SK-N-SH (cell line): ENCODE measurements at regions not wholly inside any gene's neighbourhood (a gene's known extent, or its start where the extent isn't known, plus 50 kb on each side); places are given as distances from the start of the nearest gene placed in this dataset.

Experiments
- CTCF ChIA-PET: fragments of 300-600, 350-600 bp; formaldehyde crosslinking; extraction: SDS; loops from one replicate; lab custom pipeline; 2021; lab: Yijun Ruan, JAX
- POLR2A ChIA-PET: fragments of 350-600 bp; sonication (Branson Sonifier 250); formaldehyde crosslinking; extraction: SDS; loops from one replicate; lab custom pipeline; 2020; ENCODE audit warnings: antibody characterized with exemption, inconsistent platforms; lab: Yijun Ruan, JAX
- DNase-seq: peaks from one replicate; pipeline ENCODE4 v3.0.0; 2012
- H2AFZ ChIP-seq: fragments of 200-600 bp; sonication (generic); 2 replicates; pipeline ENCODE4 v1.8.1; 2016; ENCODE audit warnings: antibody characterized with exemption, mild to moderate bottlenecking, low read depth
- H3F3A ChIP-seq: fragments of 200-600 bp; sonication (generic); replicated peaks from 2 replicates; pipeline ENCODE3; 2016; ENCODE audit warnings: antibody characterized with exemption, mild to moderate bottlenecking; ENCODE audit not compliant: insufficient read depth
- H3K27ac ChIP-seq, 2 experiments: fragments of 200-500 bp in 1 of 2; fragments of 200-600 bp in 1 of 2; sonication (Bioruptor generic) in 1 of 2; sonication (generic), shearing (Covaris generic) in 1 of 2; 2 replicates each; pipeline versions ENCODE4 v1.5.1 to v1.6.1; 2014 to 2016; ENCODE audit warnings: low read depth in 2 of 2, inconsistent platforms in 1 of 2, low read length in 1 of 2, mild to moderate bottlenecking in 1 of 2, mixed read lengths in 1 of 2
- H3K27me3 ChIP-seq: fragments of 200-600 bp; sonication (generic), shearing (Covaris generic); 2 replicates; pipeline ENCODE4 v1.6.1; 2016; ENCODE audit warnings: mixed run types; ENCODE audit not compliant: insufficient read depth
- H3K36me3 ChIP-seq, 2 experiments: fragments of 200-500 bp in 1 of 2; fragments of 200-600 bp in 1 of 2; sonication (Bioruptor generic) in 1 of 2; sonication (generic) in 1 of 2; replicated peaks in 1 of 2; 2 replicates each; pipeline versions ENCODE3 to v1.5.1; 2014 to 2016; ENCODE audit warnings: low read length in 1 of 2, mild to moderate bottlenecking in 1 of 2; ENCODE audit not compliant: insufficient read depth in 2 of 2, control insufficient read depth in 1 of 2
- H3K4me1 ChIP-seq, 2 experiments: fragments of 200-500 bp in 1 of 2; fragments of 200-600 bp in 1 of 2; sonication (Bioruptor generic) in 1 of 2; sonication (generic), shearing (Covaris generic) in 1 of 2; 2 replicates each; pipeline versions ENCODE4 v1.5.1 to v1.6.1; 2014 to 2016; ENCODE audit warnings: low read depth in 1 of 2, low read length in 1 of 2, mixed run types in 1 of 2; ENCODE audit not compliant: insufficient read depth in 2 of 2, control insufficient read depth in 1 of 2
- H3K4me2 ChIP-seq: fragments of 200-600 bp; sonication (generic), shearing (Covaris generic); 2 replicates; pipeline ENCODE4 v1.6.1; 2017; ENCODE audit warnings: mixed run types
- H3K4me3 ChIP-seq, 2 experiments: fragments of 200-500 bp in 1 of 2; fragments of 200-600 bp in 1 of 2; sonication (Bioruptor generic) in 1 of 2; sonication (generic), shearing (Covaris generic) in 1 of 2; 2 replicates each; pipeline versions ENCODE4 v1.5.1 to v1.8.1; 2014 to 2016; ENCODE audit warnings: low read depth in 2 of 2, inconsistent platforms in 1 of 2, low read length in 1 of 2, mild to moderate bottlenecking in 1 of 2, mixed read lengths in 1 of 2, moderate library complexity in 1 of 2
- H3K79me2 ChIP-seq: fragments of 200-600 bp; sonication (generic); 2 replicates; pipeline ENCODE4 v1.8.1; 2017; ENCODE audit warnings: mild to moderate bottlenecking; ENCODE audit not compliant: insufficient read depth
- H3K9ac ChIP-seq: fragments of 200-600 bp; sonication (generic); 2 replicates; pipeline ENCODE4 v1.6.1; 2017; ENCODE audit warnings: mixed run types
- H3K9me2 ChIP-seq: fragments of 200-600 bp; sonication (generic); 2 replicates; pipeline ENCODE4 v1.6.1; 2017; ENCODE audit warnings: mixed run types
- H3K9me3 ChIP-seq: fragments of 200-600 bp; sonication (generic); 2 replicates; pipeline ENCODE4 v1.6.1; 2017; ENCODE audit warnings: mixed run types, mild to moderate bottlenecking, moderate library complexity
- H4K20me1 ChIP-seq: fragments of 200-600 bp; sonication (generic); 2 replicates; pipeline ENCODE4 v1.6.1; 2017; ENCODE audit warnings: mild to moderate bottlenecking, mixed run types; ENCODE audit not compliant: insufficient read depth
- EP300 ChIP-seq, 2 experiments: IDR thresholded peaks; 2 replicates each; pipeline versions ENCODE4 v1.4.0 to v1.6.1; 2012; ENCODE audit warnings: borderline replicate concordance in 1 of 2, low read depth in 1 of 2, low read length in 1 of 2
- EZH2phosphoT487 ChIP-seq: fragments of 200-600 bp; sonication (generic); IDR thresholded peaks from 2 replicates; pipeline ENCODE4 v1.6.1; 2017; ENCODE audit warnings: low read depth, mixed run types, mild to moderate bottlenecking, antibody characterized with exemption, moderate library complexity, borderline replicate concordance
- GATA2 ChIP-seq: sonication (generic); formaldehyde crosslinking; IDR thresholded peaks from 2 replicates; pipeline ENCODE4 v1.5.0; 2020; ENCODE audit warnings: mild to moderate bottlenecking, missing genetic modification reagents
- MEF2A ChIP-seq: IDR thresholded peaks from 2 replicates; pipeline ENCODE4 v1.4.0; 2012; ENCODE audit warnings: low read depth, borderline replicate concordance
- MXI1 ChIP-seq: IDR thresholded peaks from 2 replicates; pipeline ENCODE4 v1.6.1; 2012; ENCODE audit warnings: mild to moderate bottlenecking, low read depth, low read length, improper control_type of control experiment
- NRF1 ChIP-seq: IDR thresholded peaks from 2 replicates; pipeline ENCODE4 v1.6.1; 2012; ENCODE audit warnings: low read depth, mild to moderate bottlenecking, low read length
- SIN3A ChIP-seq: IDR thresholded peaks from 2 replicates; pipeline ENCODE4 v1.6.1; 2012; ENCODE audit warnings: low read depth, mild to moderate bottlenecking, low read length, moderate library complexity, borderline replicate concordance
- SMC3 ChIP-seq: IDR thresholded peaks from 2 replicates; pipeline ENCODE4 v1.6.1; 2012; ENCODE audit warnings: low read depth, low read length, improper control_type of control experiment
- TEAD4 ChIP-seq: IDR thresholded peaks from 2 replicates; pipeline ENCODE4 v1.4.0; 2012; ENCODE audit warnings: mild to moderate bottlenecking, borderline replicate concordance; ENCODE audit not compliant: insufficient read depth
- WGBS: methylation state at CpG from one replicate; pipeline ENCODE4 v1.1.6; 2017; ENCODE audit warnings: low lambda C conversion rate; 5-methylcytosine and 5-hydroxymethylcytosine counted together
- TF ChIP-seq, protein P1 (sequence below): IDR thresholded peaks from 2 replicates; pipeline ENCODE4 v1.4.0; 2012; ENCODE audit warnings: low read depth
- TF ChIP-seq, protein P2 (sequence below): IDR thresholded peaks from 2 replicates; pipeline ENCODE4 v1.6.1; 2012; ENCODE audit warnings: mild to moderate bottlenecking, low read depth, low read length, moderate library complexity
- TF ChIP-seq, protein P3 (sequence below): IDR thresholded peaks from 2 replicates; pipeline ENCODE4 v1.4.0; 2012; ENCODE audit warnings: low read depth, borderline replicate concordance

DNA sequence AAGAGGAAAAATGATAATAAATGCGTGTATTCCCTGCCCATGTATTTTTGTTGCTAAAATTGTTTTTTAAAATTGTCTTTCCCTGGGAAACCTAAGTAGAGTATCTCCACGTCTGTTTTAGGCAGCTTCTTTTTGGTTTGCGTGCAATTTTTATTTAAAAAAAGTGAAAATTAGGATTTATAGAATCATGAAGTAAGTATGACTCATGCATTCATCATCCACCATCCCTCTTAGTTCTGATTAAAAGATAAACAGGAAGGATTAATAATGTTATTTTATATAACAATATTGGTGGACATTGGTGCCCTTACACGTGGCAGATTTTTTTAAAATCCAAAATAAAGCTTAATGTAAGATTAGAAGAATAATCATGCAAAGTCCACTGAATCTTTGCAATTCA lies 358.7 kb downstream of the MED10 start:
- Histone ChIP-seq H3K9me2 (no peaks in the 10 kb centered on the region), H2AFZ (no peak overlapping the region), H3K9me3 (peaks cover 6% of the 10 kb centered on the region; the same call in 1 of the 2 replicates), H4K20me1 (no peaks in the 10 kb centered on the region), H3K9ac (no peak overlapping the region), H3F3A (no peaks in the 10 kb centered on the region), H3K27ac (no peak overlapping the region), H3K4me3 (no peak overlapping the region), H3K27me3 (no peaks in the 10 kb centered on the region), H3K4me2 (no peak overlapping the region), H3K36me3 (no peaks in the 10 kb centered on the region), H3K79me2 (no peaks in the 10 kb centered on the region), H3K4me1 (peaks cover 0 to 1% of the 10 kb centered on the region in 2 experiments; a peak in 1 of 4 replicates)
- CTCF ChIA-PET: no interaction called here
- TF ChIP-seq TEAD4: no peak
- TF ChIP-seq EP300 (IDR thresholded peaks at IDR 0.05; ENCODE audit: borderline replicate concordance in 1 of 2, low read depth in 1 of 2, low read length in 1 of 2): no peak
- TF ChIP-seq, protein P1, sequence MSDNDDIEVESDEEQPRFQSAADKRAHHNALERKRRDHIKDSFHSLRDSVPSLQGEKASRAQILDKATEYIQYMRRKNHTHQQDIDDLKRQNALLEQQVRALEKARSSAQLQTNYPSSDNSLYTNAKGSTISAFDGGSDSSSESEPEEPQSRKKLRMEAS: no peak
- no peak for TF ChIP-seq MXI1
- TF ChIP-seq SIN3A: no peak
- TF ChIP-seq MEF2A: no peak
- TF ChIP-seq SMC3: no peak
- TF ChIP-seq GATA2 (CRISPR knock-in tag): no peak
- TF ChIP-seq, protein P2, sequence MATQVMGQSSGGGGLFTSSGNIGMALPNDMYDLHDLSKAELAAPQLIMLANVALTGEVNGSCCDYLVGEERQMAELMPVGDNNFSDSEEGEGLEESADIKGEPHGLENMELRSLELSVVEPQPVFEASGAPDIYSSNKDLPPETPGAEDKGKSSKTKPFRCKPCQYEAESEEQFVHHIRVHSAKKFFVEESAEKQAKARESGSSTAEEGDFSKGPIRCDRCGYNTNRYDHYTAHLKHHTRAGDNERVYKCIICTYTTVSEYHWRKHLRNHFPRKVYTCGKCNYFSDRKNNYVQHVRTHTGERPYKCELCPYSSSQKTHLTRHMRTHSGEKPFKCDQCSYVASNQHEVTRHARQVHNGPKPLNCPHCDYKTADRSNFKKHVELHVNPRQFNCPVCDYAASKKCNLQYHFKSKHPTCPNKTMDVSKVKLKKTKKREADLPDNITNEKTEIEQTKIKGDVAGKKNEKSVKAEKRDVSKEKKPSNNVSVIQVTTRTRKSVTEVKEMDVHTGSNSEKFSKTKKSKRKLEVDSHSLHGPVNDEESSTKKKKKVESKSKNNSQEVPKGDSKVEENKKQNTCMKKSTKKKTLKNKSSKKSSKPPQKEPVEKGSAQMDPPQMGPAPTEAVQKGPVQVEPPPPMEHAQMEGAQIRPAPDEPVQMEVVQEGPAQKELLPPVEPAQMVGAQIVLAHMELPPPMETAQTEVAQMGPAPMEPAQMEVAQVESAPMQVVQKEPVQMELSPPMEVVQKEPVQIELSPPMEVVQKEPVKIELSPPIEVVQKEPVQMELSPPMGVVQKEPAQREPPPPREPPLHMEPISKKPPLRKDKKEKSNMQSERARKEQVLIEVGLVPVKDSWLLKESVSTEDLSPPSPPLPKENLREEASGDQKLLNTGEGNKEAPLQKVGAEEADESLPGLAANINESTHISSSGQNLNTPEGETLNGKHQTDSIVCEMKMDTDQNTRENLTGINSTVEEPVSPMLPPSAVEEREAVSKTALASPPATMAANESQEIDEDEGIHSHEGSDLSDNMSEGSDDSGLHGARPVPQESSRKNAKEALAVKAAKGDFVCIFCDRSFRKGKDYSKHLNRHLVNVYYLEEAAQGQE: no peak
- POLR2A ChIA-PET: no interaction called here
- no peak for DNase-seq
- WGBS: 23% methylated on average over 4 of the region's 4 CpGs

GRCh38 chr5:6013506-6013905 lies 364.8 kb downstream of the MED10 start:
- WGBS: 39% methylated on average over 2 of the region's 2 CpGs
- no peaks in the 10 kb centered on the region for H3F3A ChIP-seq
- ChIA-PET CTCF (no interaction called here), POLR2A (no interaction called here)
- DNase-seq: no peak
- H3K36me3 ChIP-seq: no peaks in the 10 kb centered on the region
- H3K27me3 ChIP-seq: no peaks in the 10 kb centered on the region
- H3K27ac ChIP-seq: no peak overlapping the region
- no peaks in the 10 kb centered on the region for H4K20me1 ChIP-seq
- H3K79me2 ChIP-seq: no peaks in the 10 kb centered on the region
- H3K4me3 ChIP-seq: no peak overlapping the region
- H2AFZ ChIP-seq: no peak overlapping the region
- H3K4me1 ChIP-seq: no peaks in the 10 kb centered on the region; a peak in 1 of 4 replicates
- H3K9ac ChIP-seq: no peak overlapping the region
- H3K9me2 ChIP-seq: no peaks in the 10 kb centered on the region
- 0 out of 2 replicates have a peak, but pooled peaks cover 6% of the 10 kb centered on the region for H3K9me3 ChIP-seq
- H3K4me2 ChIP-seq: no peak overlapping the region
- no peak for TF ChIP-seq TEAD4
- TF ChIP-seq EZH2phosphoT487: no peak
- TF ChIP-seq NRF1: no peak
- TF ChIP-seq, protein P3, sequence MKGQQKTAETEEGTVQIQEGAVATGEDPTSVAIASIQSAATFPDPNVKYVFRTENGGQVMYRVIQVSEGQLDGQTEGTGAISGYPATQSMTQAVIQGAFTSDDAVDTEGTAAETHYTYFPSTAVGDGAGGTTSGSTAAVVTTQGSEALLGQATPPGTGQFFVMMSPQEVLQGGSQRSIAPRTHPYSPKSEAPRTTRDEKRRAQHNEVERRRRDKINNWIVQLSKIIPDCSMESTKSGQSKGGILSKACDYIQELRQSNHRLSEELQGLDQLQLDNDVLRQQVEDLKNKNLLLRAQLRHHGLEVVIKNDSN: no peak
